ENCODE measurements at regions not wholly inside any gene's neighbourhood (a gene's known extent, or its start where the extent isn't known, plus 50 kb on each side); places are given as distances from the start of the nearest gene placed in this dataset.

GRCh38 chr2:29974086-29974485 is 52.7 kb upstream of the ALK start:
- DNase-seq: no peak

- DNase-seq: no peak
Measured at GRCh38 chr2:29977284-29977683, 55.9 kb upstream of the ALK start.

- DNase-seq: no peak
Measured at GRCh38 chr2:29981402-29981801, 60.0 kb upstream of the ALK start.

- no peak for DNase-seq
Measured at GRCh38 chr2:29983308-29983707, 61.9 kb upstream of the ALK start.

GRCh38 chr2:29987146-29987545 is 65.8 kb upstream of the ALK start:
- DNase-seq: no peak

- no peak for DNase-seq
Measured at GRCh38 chr2:29990129-29990528, 68.7 kb upstream of the ALK start.

GRCh38 chr2:29991086-29991485 is 69.7 kb upstream of the ALK start:
- no peak for DNase-seq

GRCh38 chr2:29995241-29995640 is 73.9 kb upstream of the ALK start:
- no peak for DNase-seq

- no peak for DNase-seq
Measured at GRCh38 chr2:30003128-30003527, 81.7 kb upstream of the ALK start.

- no peak for DNase-seq
Measured at GRCh38 chr2:30022444-30023071, 101.2 kb upstream of the ALK start.

- DNase-seq: no peak
Measured at GRCh38 chr2:30024281-30024680, 102.9 kb upstream of the ALK start.

GRCh38 chr2:30026091-30027055 is 105.0 kb upstream of the ALK start:
- DNase-seq: peak in 50 of 56 donors; percentile 2 to 76 (median 42)

- DNase-seq: no peak
Measured at GRCh38 chr2:30029804-30030203, 108.4 kb upstream of the ALK start.

- no peak for DNase-seq
Measured at GRCh38 chr2:30030361-30030760, 109.0 kb upstream of the ALK start.

- DNase-seq: no peak
Measured at GRCh38 chr2:30031184-30031583, 109.8 kb upstream of the ALK start.

- DNase-seq: no peak
Measured at GRCh38 chr2:30034052-30034775, 112.6 kb upstream of the YPEL5 start.

GRCh38 chr2:30037016-30037415 is 109.8 kb upstream of the YPEL5 start:
- DNase-seq: no peak

- DNase-seq: no peak
Measured at GRCh38 chr2:30038419-30038818, 108.4 kb upstream of the YPEL5 start.

GRCh38 chr2:30039101-30039500 is 107.7 kb upstream of the YPEL5 start:
- DNase-seq: no peak

- no peak for DNase-seq
Measured at GRCh38 chr2:30040147-30040546, 106.7 kb upstream of the YPEL5 start.

- DNase-seq: no peak
Measured at GRCh38 chr2:30041884-30042283, 104.9 kb upstream of the YPEL5 start.

- DNase-seq: no peak
Measured at GRCh38 chr2:30046396-30046795, 100.4 kb upstream of the YPEL5 start.
